ENCODE measurements at regions not wholly inside any gene's neighbourhood (a gene's known extent, or its start where the extent isn't known, plus 50 kb on each side); places are given as distances from the start of the nearest gene placed in this dataset.

GRCh38 chr4:116486401-116486800, 599.0 kb downstream of the TRAM1L1 start:
- no peak overlapping the region for H2AFZ ChIP-seq
- no peak overlapping the region for H3K4me2 ChIP-seq (ENCODE audit: unreplicated experiment)
- in situ Hi-C loops (cut with MboI) = no loop called here
- no peaks in the 10 kb centered on the region for H3K9me3 ChIP-seq (ENCODE audit: low read depth)
- no peaks in the 10 kb centered on the region for H3K36me3 ChIP-seq (ENCODE audit: low read depth)
- no peaks in the 10 kb centered on the region for H3K27me3 ChIP-seq (replicated peaks; ENCODE audit: insufficient read depth)
- no peaks in the 10 kb centered on the region for H3F3A ChIP-seq (ENCODE audit: insufficient read depth)
- no peak overlapping the region for H3K4me3 ChIP-seq
- 14 to 16% methylated on average over 2 of the region's 2 CpGs for WGBS, 2 experiments (ENCODE audit: low coverage in 1 of 2, low lambda C conversion rate in 2 of 2, missing lambda C conversion rate in 2 of 2)
- H3K9ac ChIP-seq = no peak overlapping the region
- H3K9me2 ChIP-seq (ENCODE audit: insufficient read depth) = no peaks in the 10 kb centered on the region
- no peak for DNase-seq
- H4K20me1 ChIP-seq (ENCODE audit: insufficient read depth) = no peaks in the 10 kb centered on the region
- H3K4me1 ChIP-seq (ENCODE audit: insufficient read depth) = no peaks in the 10 kb centered on the region
- no peak overlapping the region for H3K27ac ChIP-seq
- H3K79me2 ChIP-seq (ENCODE audit: insufficient read depth) = no peaks in the 10 kb centered on the region
- no peak for TF ChIP-seq EZH2phosphoT487 (IDR thresholded peaks at IDR 0.05; ENCODE audit: insufficient read depth, low read depth)
- no peak for TF ChIP-seq EZH2 (IDR thresholded peaks at IDR 0.05; ENCODE audit: insufficient read depth, poor library complexity, severe bottlenecking)

- Histone ChIP-seq H3K4me3 (no peak overlapping the region), H3K27me3 (replicated peaks; ENCODE audit: insufficient read depth) (no peaks in the 10 kb centered on the region), H3K9ac (no peak overlapping the region), H3K36me3 (ENCODE audit: low read depth) (no peaks in the 10 kb centered on the region), H3K4me1 (ENCODE audit: insufficient read depth) (no peaks in the 10 kb centered on the region), H3K4me2 (ENCODE audit: unreplicated experiment) (no peak overlapping the region), H3K9me3 (ENCODE audit: low read depth) (no peaks in the 10 kb centered on the region), H3K27ac (no peak overlapping the region), H3F3A (ENCODE audit: insufficient read depth) (no peaks in the 10 kb centered on the region), H3K79me2 (ENCODE audit: insufficient read depth) (no peaks in the 10 kb centered on the region), H2AFZ (no peak overlapping the region), H3K9me2 (ENCODE audit: insufficient read depth) (no peaks in the 10 kb centered on the region), H4K20me1 (ENCODE audit: insufficient read depth) (no peaks in the 10 kb centered on the region)
- in situ Hi-C loops (cut with MboI) = no loop called here
- TF ChIP-seq EZH2 (IDR thresholded peaks at IDR 0.05; ENCODE audit: insufficient read depth, poor library complexity, severe bottlenecking) (no peak), EZH2phosphoT487 (IDR thresholded peaks at IDR 0.05; ENCODE audit: insufficient read depth, low read depth) (no peak)
- WGBS, 2 experiments (ENCODE audit: low coverage in 1 of 2, low lambda C conversion rate in 2 of 2, missing lambda C conversion rate in 2 of 2) = 22 to 33% methylated on average over 3 of the region's 3 CpGs
- no peak for DNase-seq
These were observed 604.8 kb downstream of the TRAM1L1 start for GRCh38 chr4:116480546-116480945.

DNA sequence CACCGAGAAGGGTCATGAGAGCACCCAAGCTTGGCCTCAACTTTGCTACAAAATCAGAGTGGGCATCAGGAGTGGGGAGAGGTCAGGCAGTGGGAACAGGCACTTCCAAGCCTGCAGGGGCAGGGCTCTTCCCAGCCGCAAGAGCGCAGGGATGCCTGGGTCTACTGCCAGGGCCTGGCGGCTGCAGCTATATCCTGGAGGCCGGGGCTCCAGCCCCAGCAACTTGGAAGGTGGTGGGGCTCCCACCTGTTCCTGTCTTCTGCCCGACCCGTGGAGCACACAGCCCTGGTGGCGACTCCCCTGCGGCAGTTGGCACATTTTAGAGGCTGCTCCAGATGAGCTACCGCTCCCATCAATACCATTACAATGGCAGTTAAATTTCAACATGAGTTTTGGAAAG, 607.0 kb downstream of the TRAM1L1 start:
- Histone ChIP-seq H3K79me2 (ENCODE audit: insufficient read depth) (no peaks in the 10 kb centered on the region), H3K9ac (no peak overlapping the region), H3K4me2 (ENCODE audit: unreplicated experiment) (no peak overlapping the region), H3K27ac (no peak overlapping the region), H3K9me3 (ENCODE audit: low read depth) (no peaks in the 10 kb centered on the region), H3K36me3 (ENCODE audit: low read depth) (no peaks in the 10 kb centered on the region), H3K4me1 (ENCODE audit: insufficient read depth) (no peaks in the 10 kb centered on the region), H2AFZ (no peak overlapping the region), H3K9me2 (ENCODE audit: insufficient read depth) (no peaks in the 10 kb centered on the region), H3K27me3 (replicated peaks; ENCODE audit: insufficient read depth) (no peaks in the 10 kb centered on the region), H4K20me1 (ENCODE audit: insufficient read depth) (no peaks in the 10 kb centered on the region), H3K4me3 (no peak overlapping the region), H3F3A (ENCODE audit: insufficient read depth) (no peaks in the 10 kb centered on the region)
- WGBS, 2 experiments (ENCODE audit: low coverage in 1 of 2, low lambda C conversion rate in 2 of 2, missing lambda C conversion rate in 2 of 2) = 54% methylated on average over 10 of the region's 10 CpGs
- no peak for DNase-seq
- in situ Hi-C loops (cut with MboI) = no loop called here
- no peak for TF ChIP-seq EZH2 (IDR thresholded peaks at IDR 0.05; ENCODE audit: insufficient read depth, poor library complexity, severe bottlenecking)
- TF ChIP-seq EZH2phosphoT487 (IDR thresholded peaks at IDR 0.05; ENCODE audit: insufficient read depth, low read depth) = no peak

DNA sequence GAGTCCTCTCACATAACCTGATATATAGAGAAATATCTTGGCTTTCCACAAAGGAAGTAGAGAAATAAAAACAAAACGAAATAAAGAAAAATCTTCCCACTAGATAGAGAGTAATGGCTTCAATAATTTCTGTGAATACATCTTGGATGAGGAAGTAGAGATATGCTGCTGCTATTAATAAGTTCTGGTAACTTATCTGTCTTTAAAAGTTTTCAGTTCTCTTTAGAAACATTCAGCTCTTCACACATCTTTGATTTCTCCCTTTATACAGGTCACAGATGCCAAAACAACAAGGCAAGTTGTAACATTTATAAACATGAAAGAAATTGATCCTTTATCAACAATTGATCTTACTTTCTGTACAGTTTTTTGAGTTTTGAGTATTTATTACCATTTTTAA, 615.8 kb downstream of the TRAM1L1 start:
- H3K9me2 ChIP-seq (ENCODE audit: insufficient read depth) = no peaks in the 10 kb centered on the region
- 0 to 2% methylated on average over 1 of the region's 1 CpG for WGBS, 2 experiments (ENCODE audit: low coverage in 1 of 2, low lambda C conversion rate in 2 of 2, missing lambda C conversion rate in 2 of 2)
- in situ Hi-C loops (cut with MboI) = no loop called here
- no peaks in the 10 kb centered on the region for H3K4me1 ChIP-seq (ENCODE audit: insufficient read depth)
- H3K4me3 ChIP-seq = no peak overlapping the region
- H3K36me3 ChIP-seq (ENCODE audit: low read depth) = no peaks in the 10 kb centered on the region
- no peak for DNase-seq
- H4K20me1 ChIP-seq (ENCODE audit: insufficient read depth) = no peaks in the 10 kb centered on the region
- no peaks in the 10 kb centered on the region for H3F3A ChIP-seq (ENCODE audit: insufficient read depth)
- no peak overlapping the region for H2AFZ ChIP-seq
- no peaks in the 10 kb centered on the region for H3K79me2 ChIP-seq (ENCODE audit: insufficient read depth)
- no peak overlapping the region for H3K4me2 ChIP-seq (ENCODE audit: unreplicated experiment)
- H3K9me3 ChIP-seq (ENCODE audit: low read depth) = no peaks in the 10 kb centered on the region
- H3K9ac ChIP-seq = no peak overlapping the region
- H3K27ac ChIP-seq = no peak overlapping the region
- no peaks in the 10 kb centered on the region for H3K27me3 ChIP-seq (replicated peaks; ENCODE audit: insufficient read depth)
- TF ChIP-seq EZH2 (IDR thresholded peaks at IDR 0.05; ENCODE audit: insufficient read depth, poor library complexity, severe bottlenecking) (no peak), EZH2phosphoT487 (IDR thresholded peaks at IDR 0.05; ENCODE audit: insufficient read depth, low read depth) (no peak)

GRCh38 chr4:116453127-116453526, 632.2 kb downstream of the TRAM1L1 start:
- no peaks in the 10 kb centered on the region for H3K4me1 ChIP-seq (ENCODE audit: insufficient read depth)
- H3K36me3 ChIP-seq (ENCODE audit: low read depth) = no peaks in the 10 kb centered on the region
- H3K9ac ChIP-seq = no peak overlapping the region
- H3K9me3 ChIP-seq (ENCODE audit: low read depth) = no peaks in the 10 kb centered on the region
- no peaks in the 10 kb centered on the region for H3K27me3 ChIP-seq (replicated peaks; ENCODE audit: insufficient read depth)
- in situ Hi-C loops (cut with MboI) = no loop called here
- H3K79me2 ChIP-seq (ENCODE audit: insufficient read depth) = no peaks in the 10 kb centered on the region
- TF ChIP-seq EZH2phosphoT487 (IDR thresholded peaks at IDR 0.05; ENCODE audit: insufficient read depth, low read depth) = no peak
- TF ChIP-seq EZH2 (IDR thresholded peaks at IDR 0.05; ENCODE audit: insufficient read depth, poor library complexity, severe bottlenecking) = no peak
- 53 to 56% methylated on average over 19 of the region's 19 CpGs for WGBS, 2 experiments (ENCODE audit: low coverage in 1 of 2, low lambda C conversion rate in 2 of 2, missing lambda C conversion rate in 2 of 2)
- H3K9me2 ChIP-seq (ENCODE audit: insufficient read depth) = no peaks in the 10 kb centered on the region
- no peak overlapping the region for H2AFZ ChIP-seq
- no peak overlapping the region for H3K4me3 ChIP-seq
- no peak for DNase-seq
- no peaks in the 10 kb centered on the region for H4K20me1 ChIP-seq (ENCODE audit: insufficient read depth)
- H3F3A ChIP-seq (ENCODE audit: insufficient read depth) = no peaks in the 10 kb centered on the region
- no peak overlapping the region for H3K27ac ChIP-seq
- H3K4me2 ChIP-seq (ENCODE audit: unreplicated experiment) = no peak overlapping the region

Measured in GM23248 (cell line).